Retinal pigment epithelial cell (primary cell): ENCODE measurements at regions not wholly inside any gene's neighbourhood (a gene's known extent, or its start where the extent isn't known, plus 50 kb on each side); places are given as distances from the start of the nearest gene placed in this dataset.

Source experiments
- DNase-seq: peaks from one replicate; pipeline ENCODE4 v3.0.0-alpha.2; 2010; ENCODE audit warnings: low read depth
- H3K4me3 ChIP-seq: 2 replicates; pipeline ENCODE4 v1.5.1; 2011; ENCODE audit warnings: mild to moderate bottlenecking, low read length, control low read depth, moderate library complexity
- TF ChIP-seq, protein P1 (sequence below): conservative IDR thresholded peaks from 2 replicates; pipeline ENCODE4 v1.5.1; 2011; ENCODE audit warnings: low read depth, low read length, control low read depth, inconsistent platforms

GRCh38 chr2:65846989-65847678 is 414.7 kb upstream of the SPRED2 start:
- TF ChIP-seq, protein P1, sequence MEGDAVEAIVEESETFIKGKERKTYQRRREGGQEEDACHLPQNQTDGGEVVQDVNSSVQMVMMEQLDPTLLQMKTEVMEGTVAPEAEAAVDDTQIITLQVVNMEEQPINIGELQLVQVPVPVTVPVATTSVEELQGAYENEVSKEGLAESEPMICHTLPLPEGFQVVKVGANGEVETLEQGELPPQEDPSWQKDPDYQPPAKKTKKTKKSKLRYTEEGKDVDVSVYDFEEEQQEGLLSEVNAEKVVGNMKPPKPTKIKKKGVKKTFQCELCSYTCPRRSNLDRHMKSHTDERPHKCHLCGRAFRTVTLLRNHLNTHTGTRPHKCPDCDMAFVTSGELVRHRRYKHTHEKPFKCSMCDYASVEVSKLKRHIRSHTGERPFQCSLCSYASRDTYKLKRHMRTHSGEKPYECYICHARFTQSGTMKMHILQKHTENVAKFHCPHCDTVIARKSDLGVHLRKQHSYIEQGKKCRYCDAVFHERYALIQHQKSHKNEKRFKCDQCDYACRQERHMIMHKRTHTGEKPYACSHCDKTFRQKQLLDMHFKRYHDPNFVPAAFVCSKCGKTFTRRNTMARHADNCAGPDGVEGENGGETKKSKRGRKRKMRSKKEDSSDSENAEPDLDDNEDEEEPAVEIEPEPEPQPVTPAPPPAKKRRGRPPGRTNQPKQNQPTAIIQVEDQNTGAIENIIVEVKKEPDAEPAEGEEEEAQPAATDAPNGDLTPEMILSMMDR = no peak
- no peak for DNase-seq
- no peak overlapping the region for H3K4me3 ChIP-seq

DNA sequence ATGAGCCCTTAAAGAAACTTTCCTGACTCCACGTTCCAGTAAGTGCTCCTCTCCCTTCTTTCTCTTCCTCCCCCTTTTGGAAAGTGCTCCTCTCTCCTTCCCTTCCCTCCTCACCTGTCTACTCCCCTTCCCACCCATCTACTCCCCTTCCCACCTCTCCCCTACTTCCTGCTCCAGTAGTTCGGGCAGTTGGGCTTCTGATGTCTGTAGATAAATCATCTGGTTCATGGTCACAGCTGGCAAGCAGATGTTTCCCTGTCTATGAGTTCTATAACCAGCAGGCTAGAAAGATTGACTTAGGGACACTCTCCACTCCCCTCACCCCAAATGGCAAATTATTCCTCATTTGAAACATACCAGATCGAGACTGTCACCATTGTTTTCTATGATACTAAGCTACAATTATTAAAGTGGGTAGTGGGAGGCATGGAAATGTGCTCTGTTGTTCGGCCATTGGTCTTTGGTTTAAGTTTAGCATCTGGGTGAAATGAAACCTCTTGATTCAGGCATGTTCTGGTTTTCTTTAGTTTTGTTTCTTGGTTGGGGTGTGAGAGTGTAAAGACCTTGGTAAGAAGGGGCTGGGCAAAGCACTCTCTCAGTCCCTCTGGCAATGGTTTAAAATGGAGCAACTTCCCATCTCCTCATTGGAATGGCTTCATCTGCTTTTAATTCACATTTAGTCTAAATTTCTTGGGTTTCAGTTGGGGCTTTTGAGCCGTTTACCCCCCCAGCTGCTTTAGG is 413.2 kb upstream of the SPRED2 start:
- H3K4me3 ChIP-seq = no peak overlapping the region
- DNase-seq = no peak
- TF ChIP-seq, protein P1 = no peak

DNA sequence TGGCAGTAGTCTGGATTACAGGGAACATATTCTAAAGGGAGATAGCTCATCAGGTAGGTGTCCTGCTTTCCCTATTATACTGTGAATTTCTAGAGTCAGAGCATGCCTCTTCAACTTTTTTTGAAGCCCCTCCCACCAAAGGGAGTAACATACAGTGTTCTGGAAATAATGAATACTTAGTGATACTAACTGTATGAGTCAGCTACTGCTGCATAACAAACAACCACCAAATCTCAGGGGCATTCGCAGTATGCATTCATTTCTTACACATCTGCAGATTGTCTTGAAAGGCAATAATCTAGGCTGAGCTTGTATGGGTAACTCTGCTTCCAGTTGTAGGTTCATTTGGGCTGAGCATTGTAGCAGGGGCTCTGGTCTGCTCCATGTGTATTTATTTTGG is 409.7 kb upstream of the SPRED2 start:
- TF ChIP-seq, protein P1 = no peak
- no peak for DNase-seq
- H3K4me3 ChIP-seq = no peak overlapping the region

DNA sequence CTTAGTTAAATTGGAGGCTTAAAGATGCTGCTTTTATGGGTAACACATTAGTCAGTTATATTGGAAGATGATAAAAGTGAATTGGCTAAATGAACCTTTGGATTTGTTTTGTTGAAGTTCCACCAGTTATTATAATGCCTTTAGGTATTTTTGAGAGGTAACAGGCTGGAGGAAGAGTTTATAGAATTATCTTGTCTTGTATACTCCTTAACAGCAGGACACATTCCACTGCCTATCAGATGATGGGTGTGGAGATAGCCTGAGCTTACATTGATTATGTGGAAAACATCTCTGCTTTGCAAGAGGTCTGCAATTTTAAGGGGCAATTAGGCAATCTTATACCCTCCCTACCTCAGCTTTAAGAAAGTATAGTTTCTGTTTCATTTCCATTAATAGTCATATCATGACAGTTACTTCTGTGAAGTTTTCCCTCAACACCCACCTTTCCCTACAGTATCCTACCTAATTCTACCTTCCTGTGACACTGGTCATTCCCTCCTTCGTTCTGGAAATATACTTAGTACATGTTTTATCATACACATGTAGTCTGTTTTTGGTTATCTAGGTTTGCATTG is 403.7 kb upstream of the SPRED2 start:
- no peak for DNase-seq
- no peak overlapping the region for H3K4me3 ChIP-seq
- TF ChIP-seq, protein P1 = no peak

GRCh38 chr2:65834771-65835475 is 402.5 kb upstream of the SPRED2 start:
- no peak overlapping the region for H3K4me3 ChIP-seq
- DNase-seq = no peak
- TF ChIP-seq, protein P1 = no peak

GRCh38 chr2:65834062-65834461 is 401.7 kb upstream of the SPRED2 start:
- H3K4me3 ChIP-seq = no peak overlapping the region
- DNase-seq = no peak
- TF ChIP-seq, protein P1 = no peak
